Fibroblast of peridontal ligament (primary cell): ENCODE measurements at regions not wholly inside any gene's neighbourhood (a gene's known extent, or its start where the extent isn't known, plus 50 kb on each side); places are given as distances from the start of the nearest gene placed in this dataset.

ENCODE experiments used
- DNase-seq: peaks from one replicate; pipeline ENCODE4 v3.0.0-alpha.2; 2010; ENCODE audit errors: extremely low read depth

GRCh38 chr6:137779982-137780381 lies 87.1 kb upstream of the TNFAIP3 start:
- DNase-seq, result no peak

- DNase-seq, result peak; percentile 44
Measured at GRCh38 chr6:137780447-137781034, 86.5 kb upstream of the TNFAIP3 start.

- DNase-seq, result no peak
Measured at GRCh38 chr6:137781639-137782038, 85.4 kb upstream of the TNFAIP3 start.

GRCh38 chr6:137782166-137783039 lies 84.7 kb upstream of the TNFAIP3 start:
- DNase-seq, result no peak

DNA sequence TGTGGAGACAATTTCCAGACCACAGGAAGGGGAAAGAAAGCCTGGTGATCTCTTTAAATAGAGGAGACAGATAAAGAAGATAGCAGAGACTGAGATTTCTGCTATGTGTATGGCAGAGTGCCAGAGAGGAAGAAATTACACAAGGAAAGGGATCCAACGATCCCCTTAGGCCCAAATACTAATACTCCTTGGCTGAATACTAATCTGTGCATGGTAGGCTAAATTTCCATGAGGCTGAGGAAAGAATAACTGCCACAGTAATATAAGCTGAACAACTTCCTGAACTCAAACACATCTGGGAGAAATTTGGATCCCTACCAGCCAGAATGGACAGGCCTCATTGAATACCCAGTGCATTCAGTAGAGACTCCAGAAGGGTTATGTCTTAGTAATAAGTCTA lies 83.3 kb upstream of the TNFAIP3 start:
- DNase-seq, result peak; percentile 32

DNA sequence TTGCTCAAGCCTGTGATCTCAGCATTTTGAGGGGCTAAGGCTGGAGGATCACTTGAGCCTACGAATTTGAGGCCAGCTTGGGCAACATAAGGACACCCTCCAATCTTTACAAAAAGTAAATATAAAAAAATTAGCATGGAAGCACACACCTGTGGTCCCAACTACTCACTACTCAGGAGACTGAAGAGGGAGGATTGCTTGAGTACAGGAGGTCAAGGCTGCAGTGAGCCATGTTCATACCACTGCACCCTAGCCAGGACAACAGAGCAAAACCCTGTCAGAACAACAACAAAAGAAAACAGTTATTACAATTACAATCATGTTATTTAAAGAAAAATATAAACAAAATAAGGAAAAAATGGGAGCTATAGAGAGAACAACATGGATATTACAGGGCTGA lies 82.5 kb upstream of the TNFAIP3 start:
- DNase-seq, result no peak

DNA sequence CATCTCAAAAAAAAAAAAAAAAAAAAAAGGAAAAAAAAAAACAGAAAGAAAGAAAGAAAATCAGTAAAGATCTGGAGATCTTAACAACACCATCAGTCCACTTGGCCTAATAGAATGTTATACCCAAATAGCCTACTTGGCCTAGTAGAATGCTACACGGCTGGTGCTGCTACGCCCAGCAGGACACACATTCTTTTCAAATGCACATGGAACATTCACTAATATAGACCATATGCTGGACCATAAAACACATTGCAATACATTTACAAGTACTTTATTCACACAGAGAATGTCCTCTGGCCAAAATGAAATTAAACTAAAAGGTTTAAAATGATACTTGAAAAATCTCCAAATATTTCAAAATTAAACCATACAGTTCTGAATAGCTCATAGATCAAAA lies 80.0 kb upstream of the TNFAIP3 start:
- DNase-seq, result peak; percentile 59

DNA sequence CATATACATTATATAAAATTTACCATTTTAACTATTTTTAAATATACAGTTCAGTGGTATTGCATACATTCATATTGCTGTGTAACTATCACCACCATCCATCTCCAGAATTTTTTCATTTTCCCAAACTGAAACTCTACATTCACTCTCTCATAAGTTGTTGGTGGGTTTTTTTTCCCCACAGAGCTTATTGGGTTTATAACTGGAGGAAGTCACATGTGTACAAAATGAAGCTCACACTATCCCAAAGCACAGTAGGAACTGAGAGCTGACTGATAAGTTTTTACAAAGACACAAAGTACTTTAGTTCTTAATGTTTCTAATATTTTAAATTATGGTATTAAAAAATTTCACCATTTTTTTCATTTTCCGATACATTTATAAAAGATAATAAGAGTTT lies 78.8 kb upstream of the TNFAIP3 start:
- no peak for DNase-seq

GRCh38 chr6:137791281-137792159 lies 75.5 kb upstream of the TNFAIP3 start:
- DNase-seq, result no peak

DNA sequence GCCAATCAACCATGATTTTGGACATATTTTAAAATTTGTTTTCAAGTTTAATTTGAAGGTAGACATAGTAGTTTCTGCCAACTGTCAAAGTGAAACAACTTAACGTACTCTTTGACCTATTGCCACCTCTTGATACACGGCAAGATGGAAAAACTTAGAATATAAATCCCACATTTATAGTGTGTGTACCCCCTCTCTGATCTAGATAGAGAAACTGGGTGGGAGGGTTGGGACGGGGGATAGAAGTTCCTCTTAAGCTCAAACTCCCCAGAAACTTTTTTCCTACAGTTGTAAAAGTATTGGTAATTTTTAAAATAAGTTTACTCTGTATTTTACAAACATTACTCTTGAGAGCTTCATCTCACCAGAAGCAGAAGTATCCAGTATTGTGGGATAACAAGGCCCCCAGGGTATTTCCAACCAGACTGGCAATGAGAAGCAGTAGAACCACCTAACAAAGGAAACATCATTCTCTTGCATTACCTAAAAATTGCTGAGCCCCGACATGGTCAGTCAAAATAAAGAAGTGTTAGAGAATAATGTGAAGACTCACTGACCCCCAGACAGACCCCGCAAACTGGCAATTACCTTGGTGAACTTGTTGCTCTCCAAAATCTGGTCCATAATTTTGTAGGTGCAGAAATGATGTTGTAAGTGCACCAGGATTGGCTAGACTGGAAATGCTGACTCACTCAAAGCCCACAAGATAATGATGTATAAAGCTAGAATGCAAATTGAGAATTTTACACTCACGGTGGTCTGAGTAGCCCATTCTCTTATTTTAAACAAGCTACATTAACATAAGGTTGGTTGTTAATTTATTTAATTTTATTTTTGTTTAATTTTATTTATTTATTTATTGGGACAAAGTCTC lies 74.7 kb upstream of the TNFAIP3 start:
- DNase-seq, result no peak

DNA sequence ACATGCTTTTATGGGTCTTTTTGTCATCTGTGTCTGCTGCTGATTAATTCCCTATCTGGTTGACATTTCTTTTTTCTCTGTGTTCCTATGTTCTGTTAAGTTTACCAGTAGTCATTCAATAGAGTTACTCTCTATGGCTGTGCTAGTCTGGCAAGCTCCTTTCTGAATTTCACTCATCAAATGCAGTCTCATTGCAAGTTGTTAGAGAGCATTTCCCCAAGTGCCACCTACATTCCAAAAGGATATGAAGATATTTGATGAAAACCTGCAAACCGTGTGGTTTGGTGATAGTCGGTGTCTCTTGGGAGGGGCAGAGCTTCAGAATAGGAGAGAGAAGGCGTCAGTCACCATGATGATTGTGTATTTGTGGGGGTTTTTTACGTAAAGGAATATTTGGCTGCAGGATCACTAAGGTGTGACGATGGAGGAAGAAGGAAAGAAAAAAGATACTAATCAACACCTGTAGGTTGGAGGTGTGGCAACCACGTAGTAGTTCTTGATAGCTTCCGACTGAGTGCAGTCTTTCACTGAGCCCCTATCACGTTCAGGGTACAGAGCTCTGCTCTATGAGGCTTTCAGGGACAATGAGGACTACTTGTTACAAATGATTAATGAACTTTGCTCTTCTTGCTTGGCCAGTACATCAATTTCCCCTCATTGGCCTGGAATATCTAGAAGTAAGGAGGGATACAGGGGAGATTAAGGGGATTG lies 73.1 kb upstream of the TNFAIP3 start:
- DNase-seq, result no peak

GRCh38 chr6:137794516-137795201 lies 72.4 kb upstream of the TNFAIP3 start:
- no peak for DNase-seq

DNA sequence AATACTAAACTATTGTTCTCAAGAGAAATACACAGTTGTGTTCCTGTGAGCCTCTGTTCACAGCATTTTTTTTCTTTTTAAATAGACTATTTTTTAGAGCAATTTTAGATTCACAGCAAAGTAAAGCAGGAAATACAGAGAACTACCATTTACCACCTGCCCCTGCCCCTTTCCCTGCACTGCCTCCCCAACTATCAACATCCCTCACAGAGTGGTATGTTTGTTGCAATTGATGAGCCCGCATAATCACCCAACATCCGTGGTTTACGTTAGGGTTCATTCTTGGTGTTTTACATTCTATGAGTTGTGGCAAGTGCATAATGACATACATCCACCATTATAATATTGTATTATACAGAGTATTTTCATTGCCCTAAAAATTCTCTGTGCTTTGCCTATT lies 71.6 kb upstream of the TNFAIP3 start:
- DNase-seq, result no peak

DNA sequence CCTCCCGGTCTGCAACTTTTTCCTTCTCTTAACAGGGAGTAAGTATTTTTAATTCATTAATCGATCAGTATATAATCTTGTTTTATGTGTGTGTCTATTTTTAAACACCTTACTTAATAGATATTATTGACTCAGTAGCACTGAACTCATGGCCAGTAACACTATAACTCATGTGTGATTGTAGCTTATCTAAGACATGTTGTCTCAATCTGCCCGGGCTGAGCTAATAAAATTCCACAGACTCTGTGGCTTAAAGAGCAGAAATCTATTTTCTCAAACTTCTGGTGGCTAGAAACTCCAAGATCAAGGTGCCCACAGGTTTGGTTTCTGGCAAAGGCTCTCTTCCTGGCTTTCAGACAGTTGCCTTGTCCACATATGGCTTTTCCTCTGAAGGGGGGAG lies 68.8 kb upstream of the TNFAIP3 start:
- no peak for DNase-seq

- no peak for DNase-seq
Measured at GRCh38 chr6:137798846-137799245, 68.2 kb upstream of the TNFAIP3 start.

GRCh38 chr6:137799950-137800568 lies 67.0 kb upstream of the TNFAIP3 start:
- peak; percentile 66 for DNase-seq

- no peak for DNase-seq
Measured at GRCh38 chr6:137800762-137801161, 66.3 kb upstream of the TNFAIP3 start.

- DNase-seq, result no peak
Measured at GRCh38 chr6:137801352-137802114, 65.5 kb upstream of the TNFAIP3 start.
